ENCODE measurements at regions not wholly inside any gene's neighbourhood (a gene's known extent, or its start where the extent isn't known, plus 50 kb on each side); places are given as distances from the start of the nearest gene placed in this dataset.

DNA sequence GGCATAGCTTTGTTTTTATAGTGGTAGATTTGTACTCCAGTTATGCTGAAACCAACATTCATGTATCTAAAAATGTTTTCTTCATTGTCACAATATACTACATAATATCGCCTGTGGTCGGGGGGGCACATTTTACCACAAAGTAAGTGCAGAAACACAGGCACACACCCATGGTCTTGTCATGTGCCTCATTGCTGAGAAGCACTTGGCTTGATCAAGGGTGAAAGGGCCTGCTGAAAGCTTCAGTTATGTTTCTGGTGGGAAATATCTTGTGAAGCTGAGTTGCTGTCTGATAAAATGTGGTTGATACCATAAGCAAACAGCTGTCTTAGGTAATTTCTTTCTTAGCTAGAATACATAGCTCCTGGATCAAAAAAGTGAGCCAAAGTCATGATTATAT, 393.1 kb downstream of the MAN2A1 start:
- TF ChIP-seq CHD1 (IDR thresholded peaks at IDR 0.05; ENCODE audit: low read depth, low read length) (no peak), POLR2A (IDR thresholded peaks at IDR 0.05; ENCODE audit: low read depth, low read length) (no peak), RCOR1 (IDR thresholded peaks at IDR 0.05; ENCODE audit: insufficient replicate concordance, low read length) (no peak)
- TF ChIP-seq, protein P1, sequence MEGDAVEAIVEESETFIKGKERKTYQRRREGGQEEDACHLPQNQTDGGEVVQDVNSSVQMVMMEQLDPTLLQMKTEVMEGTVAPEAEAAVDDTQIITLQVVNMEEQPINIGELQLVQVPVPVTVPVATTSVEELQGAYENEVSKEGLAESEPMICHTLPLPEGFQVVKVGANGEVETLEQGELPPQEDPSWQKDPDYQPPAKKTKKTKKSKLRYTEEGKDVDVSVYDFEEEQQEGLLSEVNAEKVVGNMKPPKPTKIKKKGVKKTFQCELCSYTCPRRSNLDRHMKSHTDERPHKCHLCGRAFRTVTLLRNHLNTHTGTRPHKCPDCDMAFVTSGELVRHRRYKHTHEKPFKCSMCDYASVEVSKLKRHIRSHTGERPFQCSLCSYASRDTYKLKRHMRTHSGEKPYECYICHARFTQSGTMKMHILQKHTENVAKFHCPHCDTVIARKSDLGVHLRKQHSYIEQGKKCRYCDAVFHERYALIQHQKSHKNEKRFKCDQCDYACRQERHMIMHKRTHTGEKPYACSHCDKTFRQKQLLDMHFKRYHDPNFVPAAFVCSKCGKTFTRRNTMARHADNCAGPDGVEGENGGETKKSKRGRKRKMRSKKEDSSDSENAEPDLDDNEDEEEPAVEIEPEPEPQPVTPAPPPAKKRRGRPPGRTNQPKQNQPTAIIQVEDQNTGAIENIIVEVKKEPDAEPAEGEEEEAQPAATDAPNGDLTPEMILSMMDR (conservative IDR thresholded peaks at IDR 0.05; ENCODE audit: low read depth, low read length), result no peak

All from IMR-90 (cell line).